Heart left ventricle (tissue), 13 donors: ENCODE measurements at regions not wholly inside any gene's neighbourhood (a gene's known extent, or its start where the extent isn't known, plus 50 kb on each side); places are given as distances from the start of the nearest gene placed in this dataset.

Source experiments
- POLR2A ChIP-seq, 2 donors: fragments of 450-650 bp; IDR thresholded peaks; one replicate each; pipeline ENCODE4 v1.6.1; 2017; ENCODE audit warnings: antibody characterized with exemption in 2 of 2, mild to moderate bottlenecking in 2 of 2, moderate library complexity in 2 of 2
- TF ChIP-seq, protein P1 (sequence below), 12 donors: fragments of 200-600 bp; sonication (generic) in 4 of 12; IDR thresholded peaks; one replicate each; pipeline versions ENCODE4 v1.5.0 to v1.8.0; 2018 to 2022; ENCODE audit warnings: antibody characterized with exemption in 12 of 12, mild to moderate bottlenecking in 5 of 12
- donor health status: ischemic (EF 13 %, LVEDD 7.1; RV severe dilation, severe dysfunction).
- donor health status: DM: no; HTN: yes; CAD: no.
- donor health status: DM: no; HTN: no; CAD: no.
- donor health status: ischemic (EF 25% LVEDD 6.9; RV normal size, moderate dysfunction).
- donor health status: ischemic (EF 25% LVEDD 5.7; RV mildly dilated, moderate dysfunction).
- donor health status: ischemic (EF 35%, LVEDD 5.7; RV mildly dilated, moderate dysfunction).
- donor health status: nonischemic (EF 11% LVEDD 7.7; RV severe dilation, severe dysfunction).
- donor health status: DM: yes; HTN: yes; CAD: no.
- donor health status: PGD.
- donor health status: ischemic (EF 29% LVEDD 5.4; RV normal size, mild dysfunction).
- donor health status: nonischemic (EF 23%, LVEDD 6.1; RV moderate dilation, normal function).

DNA sequence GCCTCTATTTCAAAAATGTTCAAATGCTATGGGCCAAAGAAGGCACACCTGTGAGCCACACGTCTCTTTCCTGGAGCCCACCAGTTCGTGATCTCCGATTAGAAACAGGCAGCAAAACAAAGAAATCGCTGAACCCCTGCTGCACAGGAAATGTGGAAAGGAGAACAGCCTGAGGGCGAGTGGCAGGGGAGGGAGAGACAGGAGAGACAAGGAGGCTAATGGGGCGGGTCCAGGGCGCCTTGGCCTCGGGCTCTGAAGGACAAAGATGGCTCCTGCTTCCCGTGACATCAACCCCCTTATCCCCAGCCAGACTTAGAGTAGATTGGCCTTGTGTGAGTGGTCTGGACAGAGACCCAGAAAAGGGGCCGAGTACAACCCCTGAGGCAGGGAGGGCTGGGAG lies 62.4 kb upstream of the DOCK1 start:
- TF ChIP-seq, protein P1, sequence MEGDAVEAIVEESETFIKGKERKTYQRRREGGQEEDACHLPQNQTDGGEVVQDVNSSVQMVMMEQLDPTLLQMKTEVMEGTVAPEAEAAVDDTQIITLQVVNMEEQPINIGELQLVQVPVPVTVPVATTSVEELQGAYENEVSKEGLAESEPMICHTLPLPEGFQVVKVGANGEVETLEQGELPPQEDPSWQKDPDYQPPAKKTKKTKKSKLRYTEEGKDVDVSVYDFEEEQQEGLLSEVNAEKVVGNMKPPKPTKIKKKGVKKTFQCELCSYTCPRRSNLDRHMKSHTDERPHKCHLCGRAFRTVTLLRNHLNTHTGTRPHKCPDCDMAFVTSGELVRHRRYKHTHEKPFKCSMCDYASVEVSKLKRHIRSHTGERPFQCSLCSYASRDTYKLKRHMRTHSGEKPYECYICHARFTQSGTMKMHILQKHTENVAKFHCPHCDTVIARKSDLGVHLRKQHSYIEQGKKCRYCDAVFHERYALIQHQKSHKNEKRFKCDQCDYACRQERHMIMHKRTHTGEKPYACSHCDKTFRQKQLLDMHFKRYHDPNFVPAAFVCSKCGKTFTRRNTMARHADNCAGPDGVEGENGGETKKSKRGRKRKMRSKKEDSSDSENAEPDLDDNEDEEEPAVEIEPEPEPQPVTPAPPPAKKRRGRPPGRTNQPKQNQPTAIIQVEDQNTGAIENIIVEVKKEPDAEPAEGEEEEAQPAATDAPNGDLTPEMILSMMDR (IDR thresholded peaks at IDR 0.05): no peak
- TF ChIP-seq POLR2A (IDR thresholded peaks at IDR 0.05): no peak
